HG02852 (cell line): ENCODE measurements at regions not wholly inside any gene's neighbourhood (a gene's known extent, or its start where the extent isn't known, plus 50 kb on each side); places are given as distances from the start of the nearest gene placed in this dataset.

Source experiments
- ATAC-seq: cut with Tn5 transposase; IDR thresholded peaks from one replicate; pipeline ENCODE4 v1.9.1; 2021; ENCODE audit warnings: mild to moderate bottlenecking, moderate library complexity; ENCODE audit not compliant: unreplicated experiment

- no peak for ATAC-seq
Measured at GRCh38 chr5:143671674-143672569, 140.0 kb upstream of the HMHB1 start.

GRCh38 chr5:143671021-143671420 lies 140.9 kb upstream of the HMHB1 start:
- no peak for ATAC-seq

GRCh38 chr5:143665866-143666265 lies 146.1 kb upstream of the HMHB1 start:
- ATAC-seq = no peak

GRCh38 chr5:143664623-143665022 lies 147.3 kb upstream of the HMHB1 start:
- no peak for ATAC-seq

GRCh38 chr5:143663872-143664271 lies 148.1 kb upstream of the HMHB1 start:
- ATAC-seq = no peak

- no peak for ATAC-seq
Measured at GRCh38 chr5:143662020-143662419, 149.9 kb upstream of the HMHB1 start.

- no peak for ATAC-seq
Measured at GRCh38 chr5:143660625-143661024, 151.3 kb upstream of the HMHB1 start.

GRCh38 chr5:143659599-143660238 lies 152.2 kb upstream of the HMHB1 start:
- no peak for ATAC-seq

- no peak for ATAC-seq
Measured at GRCh38 chr5:143658956-143659355, 153.0 kb upstream of the HMHB1 start.

- no peak for ATAC-seq
Measured at GRCh38 chr5:143657647-143658285, 154.2 kb upstream of the HMHB1 start.

GRCh38 chr5:143653766-143654282 lies 158.1 kb upstream of the HMHB1 start:
- ATAC-seq = no peak

- peak; percentile 64 for ATAC-seq
Measured at GRCh38 chr5:143653256-143653655, 158.7 kb upstream of the HMHB1 start.

- ATAC-seq = no peak
Measured at GRCh38 chr5:143652108-143652700, 159.8 kb upstream of the HMHB1 start.

- no peak for ATAC-seq
Measured at GRCh38 chr5:143649937-143650621, 161.9 kb upstream of the HMHB1 start.

- no peak for ATAC-seq
Measured at GRCh38 chr5:143648696-143649095, 163.3 kb upstream of the HMHB1 start.

GRCh38 chr5:143646961-143647360 lies 165.0 kb upstream of the HMHB1 start:
- ATAC-seq = no peak

- no peak for ATAC-seq
Measured at GRCh38 chr5:143645356-143645755, 166.6 kb upstream of the HMHB1 start.

GRCh38 chr5:143644727-143645126 lies 167.2 kb upstream of the HMHB1 start:
- no peak for ATAC-seq

GRCh38 chr5:143642791-143643190 lies 169.2 kb upstream of the HMHB1 start:
- ATAC-seq = no peak

- peak; percentile 79 for ATAC-seq
Measured at GRCh38 chr5:143641549-143642355, 170.2 kb upstream of the HMHB1 start.
